HepG2 (cell line): ENCODE measurements at regions not wholly inside any gene's neighbourhood (a gene's known extent, or its start where the extent isn't known, plus 50 kb on each side); places are given as distances from the start of the nearest gene placed in this dataset.
A peak's percentile ranks its signal among the peaks of the same experiment; 100 is the strongest.

Experiments used
- ATAC-seq: fragments of 200-7000 bp; cut with Tn5 transposase; 3 replicates; pipeline ENCODE4 v1.9.1; 2020; ENCODE audit warnings: mild to moderate bottlenecking, moderate library complexity
- BruUV-seq: library from RNA; stranded (reverse); fragments of 400-500 nt; replicated peaks from 2 replicates; lab custom pipeline; 2021; lab: Mats Ljungman, UMichigan
- CTCF ChIA-PET: fragments of 300-600 bp; formaldehyde crosslinking; extraction: SDS; loops from one replicate; lab custom pipeline; 2021; ENCODE audit warnings: low total read pairs, inconsistent platforms, low intra/inter-chr PET ratio; lab: Yijun Ruan, JAX
- POLR2A ChIA-PET: fragments of 350-600 bp; sonication (Branson Sonifier 250); formaldehyde crosslinking; loops from one replicate; lab custom pipeline; 2020; ENCODE audit warnings: antibody characterized with exemption, inconsistent platforms; lab: Yijun Ruan, JAX
- DNase-seq: peaks from one replicate; pipeline ENCODE4 v3.0.0-alpha.2; 2015; ENCODE audit warnings: low spot score
- FAIRE-seq: peaks from 3 replicates; lab custom pipeline; 2011; peaks lifted over from hg19 to GRCh38; lab: Jason Lieb, UNC
- H2AFZ ChIP-seq: one replicate; pipeline ENCODE4 v1.6.1; 2011; ENCODE audit warnings: low read length, inconsistent platforms
- H3K27ac ChIP-seq: fragments of 300-600 bp; 3 replicates; pipeline ENCODE4 v1.8.0; 2011; ENCODE audit warnings: mixed run types, mild to moderate bottlenecking, mixed read lengths, low read length, inconsistent platforms; ENCODE audit not compliant: insufficient read depth; ENCODE audit errors: extremely low read length
- H3K27me3 ChIP-seq, 2 experiments: fragments of 200-600 bp in 1 of 2; 2 replicates in 1 of 2; 3 replicates in 1 of 2; pipeline versions ENCODE4 v1.6.0 to v1.8.0; 2011; ENCODE audit warnings: low read length in 2 of 2, mild to moderate bottlenecking in 2 of 2, moderate library complexity in 2 of 2, inconsistent platforms in 1 of 2; ENCODE audit not compliant: insufficient read depth in 2 of 2, control insufficient read depth in 1 of 2
- H3K36me3 ChIP-seq, 2 experiments: fragments of 200-600 bp in 1 of 2; replicated peaks in 1 of 2; 2 replicates in 1 of 2; 3 replicates in 1 of 2; pipeline versions ENCODE4 v1.5.1 to v1.8.0; 2011; ENCODE audit warnings: low read length in 2 of 2, inconsistent platforms in 1 of 2; ENCODE audit not compliant: insufficient read depth in 2 of 2, control insufficient read depth in 1 of 2
- H3K4me1 ChIP-seq: 2 replicates; pipeline ENCODE4 v1.5.1; 2012; ENCODE audit warnings: low read length, inconsistent platforms; ENCODE audit not compliant: insufficient read depth
- H3K4me2 ChIP-seq: 2 replicates; pipeline ENCODE4 v1.6.0; 2011; ENCODE audit warnings: low read depth, low read length, inconsistent platforms
- H3K4me3 ChIP-seq, 3 experiments: fragments of 200-600 bp in 1 of 3; sonication (generic), shearing (Covaris generic) in 1 of 3; replicated peaks in 1 of 3; 2 replicates each; pipeline ENCODE4 v1.5.1; 2011 to 2016; ENCODE audit warnings: low read length in 3 of 3, inconsistent platforms in 2 of 3, low read depth in 2 of 3, mild to moderate bottlenecking in 2 of 3, control low read depth in 1 of 3, mixed read lengths in 1 of 3; ENCODE audit not compliant: insufficient read depth in 1 of 3
- H3K79me2 ChIP-seq: one replicate; pipeline ENCODE4 v1.6.1; 2011; ENCODE audit warnings: low read length, inconsistent platforms; ENCODE audit not compliant: insufficient read depth
- H3K9ac ChIP-seq: 2 replicates; pipeline ENCODE4 v1.6.0; 2011; ENCODE audit warnings: mild to moderate bottlenecking, low read depth, low read length, inconsistent platforms; ENCODE audit not compliant: insufficient read depth
- H3K9me3 ChIP-seq: 2 replicates; pipeline ENCODE4 v1.5.1; 2012; ENCODE audit warnings: mild to moderate bottlenecking, low read length
- H4K20me1 ChIP-seq: 2 replicates; pipeline ENCODE4 v1.6.0; 2011; ENCODE audit warnings: inconsistent platforms, mild to moderate bottlenecking, low read length, moderate library complexity; ENCODE audit not compliant: insufficient read depth
- ATF4 ChIP-seq, 2 experiments: fragments of 450-650 bp in 1 of 2; sonication (generic) in 1 of 2; formaldehyde crosslinking; IDR thresholded peaks; 2 replicates each; pipeline versions ENCODE4 v1.5.0 to v1.8.0; 2020 to 2022; ENCODE audit warnings: mild to moderate bottlenecking in 1 of 2, missing genetic modification reagents in 1 of 2
- DDIT3 ChIP-seq: sonication (generic); formaldehyde crosslinking; IDR thresholded peaks from 2 replicates; pipeline ENCODE4 v1.4.0; 2020; ENCODE audit warnings: mild to moderate bottlenecking, missing genetic modification reagents
- FOXA1 ChIP-seq, 2 experiments: fragments of 450-650 bp in 1 of 2; sonication (generic) in 1 of 2; formaldehyde crosslinking in 1 of 2; IDR thresholded peaks; 2 replicates each; pipeline versions ENCODE4 v1.4.0 to v1.6.1; 2016 to 2020; ENCODE audit warnings: missing genetic modification reagents in 1 of 2
- FOXO1 ChIP-seq: sonication (generic); formaldehyde crosslinking; IDR thresholded peaks from 2 replicates; pipeline ENCODE4 v1.4.0; 2020; ENCODE audit warnings: missing genetic modification reagents
- HES4 ChIP-seq: sonication (generic); formaldehyde crosslinking; IDR thresholded peaks from 2 replicates; pipeline ENCODE4 v1.9.0; 2021; ENCODE audit warnings: mild to moderate bottlenecking, missing genetic modification reagents, borderline replicate concordance
- HMG20A ChIP-seq: IDR thresholded peaks from 2 replicates; pipeline ENCODE4 v1.6.1; 2016; ENCODE audit warnings: borderline replicate concordance
- IRF1 ChIP-seq: sonication (generic); formaldehyde crosslinking; IDR thresholded peaks from 2 replicates; pipeline ENCODE4 v1.4.0; 2020; ENCODE audit warnings: low read depth, mild to moderate bottlenecking, missing genetic modification reagents
- POGZ ChIP-seq: sonication (generic); formaldehyde crosslinking; IDR thresholded peaks from 2 replicates; pipeline ENCODE4 v1.4.0; 2020; ENCODE audit warnings: mild to moderate bottlenecking, missing genetic modification reagents
- SMAD9 ChIP-seq: sonication (generic); formaldehyde crosslinking; IDR thresholded peaks from 2 replicates; pipeline ENCODE4 v1.5.1; 2020; ENCODE audit warnings: mild to moderate bottlenecking, missing genetic modification reagents
- ZFP36L2 ChIP-seq: sonication (generic); formaldehyde crosslinking; IDR thresholded peaks from 2 replicates; pipeline ENCODE4 v1.4.0; 2020; ENCODE audit warnings: missing genetic modification reagents
- ZFP41 ChIP-seq: sonication (generic); formaldehyde crosslinking; IDR thresholded peaks from 2 replicates; pipeline ENCODE4 v1.4.0; 2020; ENCODE audit warnings: mild to moderate bottlenecking, missing genetic modification reagents, borderline replicate concordance
- ZHX1 ChIP-seq: sonication (generic); formaldehyde crosslinking; IDR thresholded peaks from 2 replicates; pipeline ENCODE4 v1.8.1; 2022; ENCODE audit warnings: low read depth, mild to moderate bottlenecking, missing genetic modification reagents
- ZNF121 ChIP-seq: sonication (generic); formaldehyde crosslinking; IDR thresholded peaks from 2 replicates; pipeline ENCODE4 v1.5.0; 2020; ENCODE audit warnings: mild to moderate bottlenecking, missing genetic modification reagents
- ZNF224 ChIP-seq: sonication (generic); formaldehyde crosslinking; IDR thresholded peaks from 2 replicates; pipeline ENCODE4 v1.5.0; 2020; ENCODE audit warnings: mild to moderate bottlenecking, missing genetic modification reagents
- ZNF468 ChIP-seq: sonication (generic); formaldehyde crosslinking; IDR thresholded peaks from 2 replicates; pipeline ENCODE4 v1.8.0; 2022; ENCODE audit warnings: mild to moderate bottlenecking, moderate library complexity, missing genetic modification reagents
- ZNF775 ChIP-seq: sonication (generic); formaldehyde crosslinking; IDR thresholded peaks from 2 replicates; pipeline ENCODE4 v1.4.0; 2020; ENCODE audit warnings: missing genetic modification reagents, mild to moderate bottlenecking, moderate library complexity, borderline replicate concordance
- ZNF777 ChIP-seq: sonication (generic); formaldehyde crosslinking; IDR thresholded peaks from 2 replicates; pipeline ENCODE4 v1.4.0; 2020; ENCODE audit warnings: missing genetic modification reagents
- ZNF782 ChIP-seq: sonication (generic); formaldehyde crosslinking; IDR thresholded peaks from 2 replicates; pipeline ENCODE4 v1.4.0; 2020; ENCODE audit warnings: missing genetic modification reagents, mild to moderate bottlenecking, borderline replicate concordance
- ZSCAN12 ChIP-seq: sonication (generic); formaldehyde crosslinking; IDR thresholded peaks from 2 replicates; pipeline ENCODE4 v1.9.0; 2021; ENCODE audit warnings: mild to moderate bottlenecking, missing genetic modification reagents
- WGBS: methylation state at CpG from one replicate; pipeline ENCODE4 v1.1.6; 2017; ENCODE audit warnings: low lambda C conversion rate; 5-methylcytosine and 5-hydroxymethylcytosine counted together
- in situ Hi-C: cut with HindIII; loops from 2 replicates; pipeline ENCODE4 v1.10.0; 2017; ENCODE audit warnings: low pct_unique_long_range_greater_than_20kb; ENCODE audit not compliant: extremely low pct_ligation_motif_present
- intact Hi-C: fragments of 100-400 bp; cut with micrococcal nuclease; formaldehyde crosslinking; loops from one replicate; pipeline ENCODE4 v1.10.0; 2022; ENCODE audit not compliant: unreplicated experiment

GRCh38 chr6:3990692-3991491 is 88.0 kb downstream of the FAM217A start:
- BruUV-seq, result no TSS peak
- H3K9ac ChIP-seq, result no peak overlapping the region
- H2AFZ ChIP-seq, result no peak overlapping the region
- POLR2A ChIA-PET, result interaction anchor here (0.7 to 1.4 kb wide), 3 partner anchors 8 to 150 kb away, joined by 3 to 4 read pairs (median 4); no protein-coding TSS in a partner anchor
- in situ Hi-C loops, result loop anchor here (5.0 to 25.0 kb wide), 2 partner anchors 249 to 704 kb away; no protein-coding TSS in a partner anchor
- H3K4me2 ChIP-seq, result peak overlapping the region; percentile 67
- FAIRE-seq, result peak; percentile 79
- ATAC-seq, result peak; percentile 98
- no peaks in the 10 kb centered on the region for H3K36me3 ChIP-seq
- peaks cover 20% of the 10 kb centered on the region for H3K4me1 ChIP-seq
- H3K27ac ChIP-seq, result no peak overlapping the region
- H3K27me3 ChIP-seq, result no peaks in the 10 kb centered on the region
- no peaks in the 10 kb centered on the region for H4K20me1 ChIP-seq
- peak; percentile 77 for DNase-seq
- H3K79me2 ChIP-seq, result no peaks in the 10 kb centered on the region
- intact Hi-C loops, result loop anchor here (1.0 to 2.0 kb wide), 2 partner anchors 166 to 249 kb away; no protein-coding TSS in a partner anchor
- H3K9me3 ChIP-seq, result no peaks in the 10 kb centered on the region
- H3K4me3 ChIP-seq, result peak overlapping the region in 1 of 3 experiments; percentile 52; a peak in 2 of 6 replicates
- 39% methylated on average over 21 of the region's 21 CpGs for WGBS
- CTCF ChIA-PET, result interaction anchor here (0.8 to 3.4 kb wide), 7 partner anchors 18 to 248 kb away, joined by 3 to 45 read pairs (median 11); partner anchors contain the start of gene FAM50B
- TF ChIP-seq SMAD9 (CRISPR knock-in tag) (no peak), ZNF224 (CRISPR knock-in tag) (no peak), HES4 (CRISPR knock-in tag) (no peak), ZHX1 (CRISPR knock-in tag) (no peak), DDIT3 (CRISPR knock-in tag) (no peak), ATF4 (CRISPR knock-in tag; IDR thresholded peaks at IDR 0.05) (no peak), IRF1 (CRISPR knock-in tag) (no peak), ZNF777 (CRISPR knock-in tag) (0 out of 2 replicates have a peak, but pooled peaks have one; percentile 24), ZSCAN12 (CRISPR knock-in tag) (no peak), FOXA1 (IDR thresholded peaks at IDR 0.05) (no peak), FOXA1 (CRISPR knock-in tag; IDR thresholded peaks at IDR 0.05) (no peak), ZNF121 (CRISPR knock-in tag) (0 out of 2 replicates have a peak, but pooled peaks have one; percentile 15), ZFP36L2 (CRISPR knock-in tag) (no peak), ZNF468 (CRISPR knock-in tag) (no peak), FOXO1 (CRISPR knock-in tag) (peak; percentile 24; the same call in 1 of the 2 replicates), POGZ (CRISPR knock-in tag) (no peak), ZFP41 (CRISPR knock-in tag) (no peak), ZNF782 (CRISPR knock-in tag) (peak; percentile 39; the same call in 1 of the 2 replicates), HMG20A (CRISPR knock-in tag) (no peak), ZNF775 (0 out of 2 replicates have a peak, but pooled peaks have one; percentile 42)
